ENCODE measurements at regions not wholly inside any gene's neighbourhood (a gene's known extent, or its start where the extent isn't known, plus 50 kb on each side); places are given as distances from the start of the nearest gene placed in this dataset.

DNA sequence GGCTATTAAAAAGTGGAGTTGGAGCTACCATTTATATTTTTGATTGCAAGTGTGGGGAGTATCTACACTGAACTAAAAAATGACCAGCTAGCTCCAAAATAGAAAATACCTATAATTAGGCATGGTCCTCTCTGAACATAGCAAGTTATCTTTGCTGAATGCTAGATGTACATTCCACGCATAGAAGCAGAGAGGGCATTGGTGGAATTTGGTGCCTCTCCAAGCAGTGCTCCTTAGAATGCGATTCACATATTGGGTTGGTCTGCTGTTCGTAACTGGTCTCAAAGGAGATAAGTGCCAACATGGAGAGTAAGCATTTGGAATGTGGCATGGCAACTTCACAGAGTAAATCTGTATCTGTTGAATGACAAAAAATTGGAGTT is 196.2 kb downstream of the PTN start:
- no peak overlapping the region for H3K4me3 ChIP-seq (ENCODE audit: low read depth, low read length)
- no peak overlapping the region for H2AFZ ChIP-seq (ENCODE audit: low read length, unreplicated experiment)
- no peaks in the 10 kb centered on the region for H3K79me2 ChIP-seq (ENCODE audit: control insufficient read depth, insufficient read depth, low read length, unreplicated experiment)
- peaks cover 3% of the 10 kb centered on the region for H3K4me1 ChIP-seq (ENCODE audit: control insufficient read depth, insufficient read depth, low read length, unreplicated experiment)
- H3K27me3 ChIP-seq (ENCODE audit: insufficient read depth, low read length), result no peaks in the 10 kb centered on the region
- no peaks in the 10 kb centered on the region for H3K36me3 ChIP-seq (ENCODE audit: insufficient read depth, low read length)
- no peak overlapping the region for H3K27ac ChIP-seq (ENCODE audit: low read depth, low read length)

- H3K4me1 ChIP-seq (ENCODE audit: control insufficient read depth, insufficient read depth, low read length, unreplicated experiment), result peaks cover 3% of the 10 kb centered on the region
- H3K79me2 ChIP-seq (ENCODE audit: control insufficient read depth, insufficient read depth, low read length, unreplicated experiment), result no peaks in the 10 kb centered on the region
- H3K36me3 ChIP-seq (ENCODE audit: insufficient read depth, low read length), result no peaks in the 10 kb centered on the region
- H2AFZ ChIP-seq (ENCODE audit: low read length, unreplicated experiment), result no peak overlapping the region
- H3K27ac ChIP-seq (ENCODE audit: low read depth, low read length), result no peak overlapping the region
- no peaks in the 10 kb centered on the region for H3K27me3 ChIP-seq (ENCODE audit: insufficient read depth, low read length)
- no peak overlapping the region for H3K4me3 ChIP-seq (ENCODE audit: low read depth, low read length)
Measured at GRCh38 chr7:137146552-137147337, 196.8 kb downstream of the PTN start.

DNA sequence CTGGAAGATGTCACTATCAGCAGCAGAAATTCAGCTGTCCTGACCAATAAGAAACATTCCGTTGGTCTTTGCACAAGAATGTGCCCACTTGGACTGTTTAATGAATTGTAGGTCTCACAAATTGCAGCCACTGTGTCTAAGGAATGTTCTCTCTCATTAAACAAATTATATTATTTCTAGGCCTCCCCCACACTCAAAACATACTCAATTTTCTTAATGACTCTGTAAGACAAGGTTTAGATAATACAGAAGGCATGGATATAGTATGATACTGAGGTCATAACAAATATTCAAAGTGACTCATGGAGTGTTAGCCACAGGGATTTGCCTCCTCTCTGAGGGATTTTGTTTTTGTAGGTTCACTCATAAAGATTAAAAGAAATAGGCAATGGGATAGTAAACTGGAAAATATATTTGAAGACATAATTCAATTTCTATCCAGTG is 197.5 kb downstream of the PTN start:
- Histone ChIP-seq H2AFZ (ENCODE audit: low read length, unreplicated experiment) (no peak overlapping the region), H3K79me2 (ENCODE audit: control insufficient read depth, insufficient read depth, low read length, unreplicated experiment) (no peaks in the 10 kb centered on the region), H3K36me3 (ENCODE audit: insufficient read depth, low read length) (no peaks in the 10 kb centered on the region), H3K27ac (ENCODE audit: low read depth, low read length) (no peak overlapping the region), H3K4me1 (ENCODE audit: control insufficient read depth, insufficient read depth, low read length, unreplicated experiment) (peaks cover 3% of the 10 kb centered on the region), H3K4me3 (ENCODE audit: low read depth, low read length) (no peak overlapping the region), H3K27me3 (ENCODE audit: insufficient read depth, low read length) (no peaks in the 10 kb centered on the region)

- Histone ChIP-seq H3K36me3 (ENCODE audit: insufficient read depth, low read length) (no peaks in the 10 kb centered on the region), H3K4me1 (ENCODE audit: control insufficient read depth, insufficient read depth, low read length, unreplicated experiment) (peaks cover 3% of the 10 kb centered on the region), H3K27ac (ENCODE audit: low read depth, low read length) (peak overlapping the region; percentile 44), H3K27me3 (ENCODE audit: insufficient read depth, low read length) (no peaks in the 10 kb centered on the region), H2AFZ (ENCODE audit: low read length, unreplicated experiment) (no peak overlapping the region), H3K4me3 (ENCODE audit: low read depth, low read length) (no peak overlapping the region), H3K79me2 (ENCODE audit: control insufficient read depth, insufficient read depth, low read length, unreplicated experiment) (no peaks in the 10 kb centered on the region)
Measured at GRCh38 chr7:137142376-137142775, 201.2 kb downstream of the PTN start.

- H3K79me2 ChIP-seq (ENCODE audit: control insufficient read depth, insufficient read depth, low read length, unreplicated experiment), result no peaks in the 10 kb centered on the region
- peaks cover 10% of the 10 kb centered on the region for H3K4me1 ChIP-seq (ENCODE audit: control insufficient read depth, insufficient read depth, low read length, unreplicated experiment)
- H3K27me3 ChIP-seq (ENCODE audit: insufficient read depth, low read length), result no peaks in the 10 kb centered on the region
- no peak overlapping the region for H3K4me3 ChIP-seq (ENCODE audit: low read depth, low read length)
- H3K36me3 ChIP-seq (ENCODE audit: insufficient read depth, low read length), result no peaks in the 10 kb centered on the region
- H2AFZ ChIP-seq (ENCODE audit: low read length, unreplicated experiment), result no peak overlapping the region
- peak overlapping the region; percentile 57 for H3K27ac ChIP-seq (ENCODE audit: low read depth, low read length)
Measured at GRCh38 chr7:137135654-137136350, 207.7 kb downstream of the PTN start.

- Histone ChIP-seq H3K27ac (ENCODE audit: low read depth, low read length) (no peak overlapping the region), H3K4me1 (ENCODE audit: control insufficient read depth, insufficient read depth, low read length, unreplicated experiment) (peaks cover 8% of the 10 kb centered on the region), H3K36me3 (ENCODE audit: insufficient read depth, low read length) (no peaks in the 10 kb centered on the region), H3K4me3 (ENCODE audit: low read depth, low read length) (no peak overlapping the region), H3K79me2 (ENCODE audit: control insufficient read depth, insufficient read depth, low read length, unreplicated experiment) (no peaks in the 10 kb centered on the region), H2AFZ (ENCODE audit: low read length, unreplicated experiment) (no peak overlapping the region), H3K27me3 (ENCODE audit: insufficient read depth, low read length) (no peaks in the 10 kb centered on the region)
Measured at GRCh38 chr7:137130751-137131158, 212.8 kb downstream of the PTN start.

DNA sequence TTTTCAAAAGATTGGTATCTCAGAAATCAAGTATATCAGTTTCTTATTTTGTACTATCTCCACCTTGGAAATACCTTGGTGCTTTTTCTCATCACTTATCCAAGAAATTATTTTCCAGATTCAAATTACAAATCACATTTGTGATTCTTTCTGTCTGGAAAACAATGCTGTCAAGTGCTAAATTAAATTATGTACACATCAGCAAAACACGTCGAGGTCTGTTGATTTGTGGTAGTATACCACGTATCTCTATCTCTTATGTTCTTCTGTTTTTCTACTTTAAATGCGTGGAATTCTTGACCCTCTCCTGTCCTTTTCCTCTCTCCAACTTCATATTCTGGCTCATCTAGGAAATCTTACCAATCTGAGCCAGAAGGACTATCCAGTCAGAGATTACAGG is 214.5 kb downstream of the PTN start:
- Histone ChIP-seq H3K4me3 (ENCODE audit: low read depth, low read length) (no peak overlapping the region), H2AFZ (ENCODE audit: low read length, unreplicated experiment) (no peak overlapping the region), H3K4me1 (ENCODE audit: control insufficient read depth, insufficient read depth, low read length, unreplicated experiment) (no peaks in the 10 kb centered on the region), H3K36me3 (ENCODE audit: insufficient read depth, low read length) (no peaks in the 10 kb centered on the region), H3K79me2 (ENCODE audit: control insufficient read depth, insufficient read depth, low read length, unreplicated experiment) (no peaks in the 10 kb centered on the region), H3K27me3 (ENCODE audit: insufficient read depth, low read length) (no peaks in the 10 kb centered on the region), H3K27ac (ENCODE audit: low read depth, low read length) (no peak overlapping the region)

GRCh38 chr7:137127806-137128205 is 215.7 kb downstream of the PTN start:
- Histone ChIP-seq H3K36me3 (ENCODE audit: insufficient read depth, low read length) (no peaks in the 10 kb centered on the region), H2AFZ (ENCODE audit: low read length, unreplicated experiment) (no peak overlapping the region), H3K79me2 (ENCODE audit: control insufficient read depth, insufficient read depth, low read length, unreplicated experiment) (no peaks in the 10 kb centered on the region), H3K27me3 (ENCODE audit: insufficient read depth, low read length) (no peaks in the 10 kb centered on the region), H3K27ac (ENCODE audit: low read depth, low read length) (no peak overlapping the region), H3K4me1 (ENCODE audit: control insufficient read depth, insufficient read depth, low read length, unreplicated experiment) (no peaks in the 10 kb centered on the region), H3K4me3 (ENCODE audit: low read depth, low read length) (no peak overlapping the region)

GRCh38 chr7:137127058-137127457 is 216.5 kb downstream of the PTN start:
- Histone ChIP-seq H3K4me3 (ENCODE audit: low read depth, low read length) (no peak overlapping the region), H3K4me1 (ENCODE audit: control insufficient read depth, insufficient read depth, low read length, unreplicated experiment) (no peaks in the 10 kb centered on the region), H2AFZ (ENCODE audit: low read length, unreplicated experiment) (no peak overlapping the region), H3K79me2 (ENCODE audit: control insufficient read depth, insufficient read depth, low read length, unreplicated experiment) (no peaks in the 10 kb centered on the region), H3K27ac (ENCODE audit: low read depth, low read length) (no peak overlapping the region), H3K36me3 (ENCODE audit: insufficient read depth, low read length) (no peaks in the 10 kb centered on the region), H3K27me3 (ENCODE audit: insufficient read depth, low read length) (no peaks in the 10 kb centered on the region)

DNA sequence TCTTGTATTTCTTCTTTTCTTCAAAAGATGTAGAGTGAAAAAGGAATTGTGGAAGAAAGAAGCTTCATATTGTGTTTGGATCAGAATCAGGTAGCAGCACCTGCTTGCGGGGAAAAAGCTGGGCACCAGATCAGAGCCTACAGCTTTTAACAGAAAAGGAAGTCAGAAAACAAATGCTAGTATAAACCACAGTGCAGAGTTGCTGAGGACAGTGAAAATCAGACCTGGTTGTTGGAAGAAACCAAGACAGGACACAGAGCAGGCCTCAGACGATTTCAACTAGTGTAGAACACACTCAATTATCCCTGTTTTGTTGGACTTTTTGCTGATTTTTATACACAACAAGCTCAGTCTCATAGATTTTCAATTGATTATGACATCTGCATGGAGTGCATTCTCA is 221.4 kb downstream of the PTN start:
- no peak overlapping the region for H2AFZ ChIP-seq (ENCODE audit: low read length, unreplicated experiment)

GRCh38 chr7:137120690-137121089 is 222.8 kb downstream of the PTN start:
- Histone ChIP-seq H3K27ac (ENCODE audit: low read depth, low read length) (no peak overlapping the region), H3K4me1 (ENCODE audit: control insufficient read depth, insufficient read depth, low read length, unreplicated experiment) (no peaks in the 10 kb centered on the region), H3K36me3 (ENCODE audit: insufficient read depth, low read length) (no peaks in the 10 kb centered on the region), H3K79me2 (ENCODE audit: control insufficient read depth, insufficient read depth, low read length, unreplicated experiment) (no peaks in the 10 kb centered on the region), H3K27me3 (ENCODE audit: insufficient read depth, low read length) (no peaks in the 10 kb centered on the region), H3K4me3 (ENCODE audit: low read depth, low read length) (no peak overlapping the region), H2AFZ (ENCODE audit: low read length, unreplicated experiment) (no peak overlapping the region)

More for the DNA sequence above, 221.4 kb downstream of the PTN start:
- no peak overlapping the region for H3K27ac ChIP-seq (ENCODE audit: low read depth, low read length)
- H3K4me1 ChIP-seq (ENCODE audit: control insufficient read depth, insufficient read depth, low read length, unreplicated experiment), result no peaks in the 10 kb centered on the region
- H3K79me2 ChIP-seq (ENCODE audit: control insufficient read depth, insufficient read depth, low read length, unreplicated experiment), result no peaks in the 10 kb centered on the region
- H3K27me3 ChIP-seq (ENCODE audit: insufficient read depth, low read length), result no peaks in the 10 kb centered on the region
- H3K36me3 ChIP-seq (ENCODE audit: insufficient read depth, low read length), result no peaks in the 10 kb centered on the region
- no peak overlapping the region for H3K4me3 ChIP-seq (ENCODE audit: low read depth, low read length)
